ENCODE measurements at regions not wholly inside any gene's neighbourhood (a gene's known extent, or its start where the extent isn't known, plus 50 kb on each side); places are given as distances from the start of the nearest gene placed in this dataset.
A peak's percentile ranks its signal among the peaks of the same experiment; 100 is the strongest.

DNA sequence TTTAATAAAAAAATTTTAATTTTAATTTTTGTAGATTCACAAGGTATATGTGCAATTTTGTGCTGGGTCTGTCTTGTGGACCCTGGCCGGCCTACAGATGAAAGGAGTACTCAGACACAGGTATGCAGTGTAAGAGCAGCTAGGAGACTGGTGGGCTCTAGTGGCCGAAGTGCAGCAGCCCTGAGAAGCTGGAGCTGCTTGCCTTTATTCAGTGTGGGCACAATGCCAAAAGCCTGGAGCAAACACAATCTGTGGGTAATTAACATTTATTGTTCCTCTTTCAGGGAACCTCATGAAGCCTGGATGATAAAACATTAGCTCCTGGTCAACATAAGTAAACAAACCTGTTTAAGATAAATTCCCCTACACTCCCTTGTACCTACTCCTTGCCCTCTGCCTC lies 135.7 kb upstream of the SEL1L start:
- no peak for DNase-seq (ENCODE audit: low read depth)

DNA sequence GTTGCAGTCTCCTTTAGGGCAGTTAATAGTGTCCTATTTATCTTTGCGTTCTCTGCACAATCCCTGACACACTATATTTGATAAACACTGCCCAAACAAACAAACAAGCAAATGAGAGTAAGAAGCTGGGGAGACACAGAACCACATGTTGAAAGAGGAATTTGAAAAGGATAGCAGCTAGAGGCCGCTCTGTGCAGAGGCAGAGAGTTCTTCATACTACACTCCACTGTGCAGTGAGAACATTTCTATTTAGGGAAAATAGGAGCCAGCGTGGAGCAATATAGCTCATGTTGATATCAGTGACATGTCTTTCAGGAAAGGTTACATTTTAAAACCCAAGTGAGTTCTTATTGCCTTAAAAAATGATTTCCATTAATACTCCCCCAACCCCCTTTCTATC lies 140.3 kb upstream of the SEL1L start:
- DNase-seq (ENCODE audit: low read depth), result no peak

DNA sequence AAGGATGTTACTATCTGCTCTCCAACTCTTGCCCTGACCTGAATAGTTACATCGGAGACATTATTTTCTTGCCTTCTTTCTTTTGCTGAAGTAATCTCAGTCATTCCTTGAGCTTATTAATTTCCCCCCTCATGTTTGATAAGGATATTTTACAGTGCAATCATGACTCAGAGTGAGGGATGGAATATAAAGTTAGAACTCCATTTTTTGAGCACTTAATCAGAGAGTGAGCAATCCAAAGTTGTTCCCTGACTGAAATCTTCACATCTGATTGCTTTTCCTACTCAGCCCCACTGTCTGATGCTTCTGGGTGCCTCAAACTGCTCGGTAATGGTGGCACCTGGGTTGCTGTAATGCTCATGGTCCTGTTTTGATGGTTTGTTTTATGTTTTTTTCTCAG lies 142.7 kb upstream of the SEL1L start:
- no peak for DNase-seq (ENCODE audit: low read depth)

DNA sequence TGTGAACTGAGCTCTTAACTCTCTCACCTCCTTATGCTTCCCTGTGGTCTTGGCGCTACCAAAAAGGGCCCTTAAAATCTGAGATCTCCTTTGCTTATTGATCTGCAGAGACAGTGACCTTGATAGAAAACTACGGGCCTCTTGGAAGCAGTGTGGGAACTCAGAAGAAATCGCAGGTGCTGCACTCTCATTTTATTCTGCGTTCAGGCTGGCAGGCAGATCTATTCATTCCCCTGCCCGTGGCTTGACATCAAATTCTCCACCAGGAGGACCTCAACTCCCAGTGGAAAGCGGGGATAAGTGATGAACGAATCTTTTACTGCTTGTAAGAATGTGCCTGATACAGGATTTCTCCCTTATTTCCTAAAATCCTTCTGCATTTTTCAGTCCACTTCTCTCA lies 143.2 kb upstream of the SEL1L start:
- DNase-seq (ENCODE audit: low read depth), result no peak

DNA sequence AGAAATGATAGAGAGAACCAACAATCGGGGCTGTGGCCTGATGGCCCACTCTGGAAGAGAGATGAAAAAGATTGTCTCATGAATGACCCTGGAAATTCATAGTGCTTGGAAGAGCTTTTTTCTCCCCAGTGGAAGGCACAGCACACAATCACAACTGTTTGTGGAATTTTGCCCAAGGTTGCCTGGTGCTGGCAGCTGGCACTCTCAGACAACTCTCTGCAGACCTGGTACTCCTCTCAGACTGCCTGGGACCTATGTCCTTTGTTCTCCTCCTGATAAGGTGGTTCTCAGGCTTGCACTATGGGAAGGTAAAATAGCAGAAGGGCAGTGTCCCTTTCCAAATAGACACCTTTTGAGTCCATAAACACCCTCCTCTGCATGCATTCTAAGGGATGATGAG lies 144.1 kb upstream of the SEL1L start:
- DNase-seq (ENCODE audit: low read depth), result no peak

DNA sequence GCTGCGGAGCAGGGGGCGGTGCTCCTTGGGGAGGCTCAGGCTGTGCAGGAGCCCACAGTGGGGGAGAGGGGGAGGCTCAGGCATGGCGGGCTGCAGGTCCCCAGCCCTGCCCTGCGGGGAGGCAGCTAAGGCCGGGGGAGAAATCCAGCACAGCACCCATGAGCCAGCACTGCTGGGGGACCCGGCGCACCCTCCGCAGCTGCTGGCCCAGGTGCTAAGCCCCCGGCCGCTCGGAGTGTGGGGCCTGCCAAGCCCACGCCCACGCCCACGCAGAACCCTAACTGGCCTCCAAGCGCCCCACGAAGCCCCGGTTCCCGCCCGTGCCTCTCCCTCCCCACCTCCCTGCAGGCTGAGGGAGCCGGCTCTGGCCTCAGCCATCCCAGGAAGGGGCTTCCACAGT lies 145.6 kb upstream of the SEL1L start:
- DNase-seq (ENCODE audit: low read depth), result no peak

DNA sequence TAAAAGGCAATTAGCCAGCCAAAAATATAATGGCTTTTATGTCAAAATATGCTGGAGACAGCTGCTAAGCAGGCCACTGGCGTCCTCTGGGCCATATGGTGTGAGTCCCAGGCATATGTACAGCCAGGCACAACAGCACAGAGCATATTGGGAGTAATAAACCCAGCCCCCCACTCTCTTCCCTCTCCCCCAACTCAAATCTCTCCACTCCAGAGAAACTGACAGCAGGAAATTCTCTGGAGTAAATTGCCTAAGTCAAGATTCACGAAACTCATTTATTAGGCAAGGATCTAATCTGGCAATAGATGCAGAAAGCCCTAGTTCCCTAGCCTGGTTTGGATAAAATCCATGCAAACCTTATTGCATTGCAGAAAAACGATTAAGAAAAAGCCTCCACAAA lies 147.9 kb upstream of the SEL1L start:
- DNase-seq (ENCODE audit: low read depth), result no peak

DNA sequence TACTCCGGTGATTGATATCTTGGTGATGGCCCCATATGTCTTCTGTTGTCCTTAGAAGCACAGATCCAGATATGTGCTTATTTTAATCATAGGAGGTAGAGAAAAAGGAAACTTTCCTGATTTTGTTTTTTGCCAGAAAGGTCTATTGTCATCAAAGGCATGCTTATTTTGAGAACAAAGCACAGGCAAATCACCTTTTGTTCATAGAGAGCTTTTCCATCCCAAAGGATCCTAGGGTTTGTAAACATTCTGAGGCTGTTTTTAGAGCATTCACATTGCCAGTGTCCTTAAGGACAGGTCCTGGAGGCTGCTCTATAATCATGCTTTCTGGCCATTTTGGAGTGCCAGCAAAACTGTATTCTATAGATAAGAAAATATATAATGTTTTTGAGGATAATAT lies 148.5 kb upstream of the SEL1L start:
- DNase-seq (ENCODE audit: low read depth), result no peak

DNA sequence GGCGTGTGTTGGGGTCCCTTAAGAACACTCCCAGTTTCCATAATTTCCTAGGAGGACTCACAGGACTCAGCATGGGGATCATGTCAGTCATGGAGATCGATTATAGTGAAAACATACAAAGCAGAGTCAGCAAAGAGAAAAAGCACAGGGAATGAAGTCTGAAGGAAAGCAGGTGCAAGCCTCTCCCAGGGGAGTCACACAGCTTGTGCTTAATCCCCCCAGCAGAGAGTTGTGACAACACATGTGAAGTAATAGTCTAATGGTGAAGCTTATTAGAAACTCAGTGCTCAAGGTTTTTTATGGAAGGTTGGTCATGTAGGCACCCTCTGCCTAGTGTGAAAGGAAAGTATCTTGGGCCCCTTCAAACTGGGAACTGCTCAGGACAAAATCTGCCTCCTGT lies 149.0 kb upstream of the SEL1L start:
- DNase-seq (ENCODE audit: low read depth), result no peak

DNA sequence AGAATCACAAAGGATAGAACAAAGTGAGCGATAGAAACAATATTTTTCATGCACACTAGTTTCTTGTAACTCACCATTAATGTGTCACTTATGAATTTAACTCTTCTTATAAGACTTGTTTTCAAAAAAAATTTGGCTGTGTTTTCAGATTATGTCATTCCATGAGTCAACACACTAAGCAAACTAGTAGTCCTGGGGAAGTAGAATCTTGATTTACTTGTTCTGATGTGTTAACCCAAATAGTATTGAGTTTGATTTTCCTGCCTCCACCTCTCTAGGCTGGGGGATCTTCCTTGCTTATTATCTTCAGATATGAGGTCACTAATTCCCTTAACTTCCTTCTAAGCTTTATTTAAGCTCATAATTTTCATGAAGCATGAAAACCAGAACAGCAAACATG lies 151.0 kb upstream of the SEL1L start:
- no peak for DNase-seq (ENCODE audit: low read depth)

DNA sequence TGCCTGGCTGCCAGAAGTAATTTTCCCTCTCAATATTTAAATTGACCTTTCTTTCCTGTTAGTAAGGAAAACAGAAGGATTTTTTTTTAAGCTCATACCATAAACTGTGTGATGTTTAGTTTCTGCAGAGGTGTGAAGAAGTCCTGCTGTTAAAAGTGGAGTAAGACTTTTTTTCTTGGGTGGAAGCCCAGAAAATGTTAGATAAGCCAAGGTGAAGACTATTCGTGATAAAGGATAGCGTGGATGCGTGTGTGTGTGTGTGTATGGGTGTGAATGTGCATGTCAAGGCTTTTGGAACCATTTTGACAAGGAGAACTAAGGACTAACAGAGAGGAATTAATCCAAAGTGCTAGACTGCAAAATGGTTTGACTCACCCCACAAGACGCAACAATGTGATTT lies 152.9 kb upstream of the SEL1L start:
- no peak for DNase-seq (ENCODE audit: low read depth)

DNA sequence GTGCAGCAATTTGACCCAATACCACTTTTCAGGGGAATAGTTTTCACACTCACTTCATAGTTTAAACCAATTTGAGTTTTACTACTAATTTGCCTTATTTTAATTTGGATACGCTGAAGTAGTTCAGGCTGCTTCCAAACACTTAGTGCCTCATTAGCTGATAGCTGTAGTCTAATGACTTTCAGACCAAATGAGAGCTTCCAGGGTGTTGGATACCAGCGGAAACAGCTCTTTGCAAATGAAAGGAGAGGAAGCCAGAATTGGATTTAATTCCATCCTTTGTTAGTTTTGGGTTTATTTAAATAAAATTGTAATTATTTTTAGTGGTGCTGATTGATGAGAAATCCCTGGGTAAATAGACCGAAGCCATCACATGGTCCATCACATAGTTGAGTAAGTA lies 158.3 kb upstream of the SEL1L start:
- no peak for DNase-seq (ENCODE audit: low read depth)

DNA sequence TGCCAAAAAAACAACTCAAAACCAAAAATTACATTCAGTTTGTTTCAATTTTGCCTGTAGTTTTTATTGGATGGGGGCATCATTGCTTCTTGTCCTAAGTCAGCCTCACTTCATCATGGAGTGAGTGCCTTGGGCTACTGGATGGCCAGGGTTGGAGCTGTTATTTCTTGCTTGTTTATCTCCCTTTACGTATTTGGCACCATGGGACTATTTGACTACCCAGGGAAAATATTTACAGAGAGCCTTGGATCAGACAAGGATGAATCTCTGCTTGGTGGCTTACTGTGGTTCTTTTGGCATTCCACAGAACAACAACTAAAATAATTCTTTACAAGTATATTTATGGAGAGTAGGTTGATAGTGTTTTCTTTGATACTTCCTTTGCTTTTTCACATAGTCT lies 160.8 kb upstream of the SEL1L start:
- DNase-seq (ENCODE audit: low read depth), result no peak

DNA sequence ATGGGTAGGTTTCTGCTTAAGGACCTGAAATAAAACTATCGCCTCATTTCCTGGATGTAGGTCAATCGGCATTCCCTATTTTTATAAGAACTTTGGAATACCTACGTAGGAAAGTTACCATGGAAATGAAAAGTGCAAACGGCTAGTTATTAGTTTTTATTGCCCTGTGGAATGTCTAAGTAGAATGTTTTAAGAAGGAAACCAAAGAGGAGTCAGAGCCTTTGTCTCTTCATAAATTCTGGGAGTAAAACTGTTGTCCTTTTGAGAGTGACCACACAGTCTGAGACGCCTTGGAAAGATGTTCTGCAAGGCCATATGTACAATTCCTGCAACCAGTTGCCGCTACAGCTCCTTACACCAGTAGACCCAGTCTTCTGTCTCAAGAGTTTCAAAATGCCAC lies 176.0 kb upstream of the SEL1L start:
- no peak for DNase-seq (ENCODE audit: low read depth)

DNA sequence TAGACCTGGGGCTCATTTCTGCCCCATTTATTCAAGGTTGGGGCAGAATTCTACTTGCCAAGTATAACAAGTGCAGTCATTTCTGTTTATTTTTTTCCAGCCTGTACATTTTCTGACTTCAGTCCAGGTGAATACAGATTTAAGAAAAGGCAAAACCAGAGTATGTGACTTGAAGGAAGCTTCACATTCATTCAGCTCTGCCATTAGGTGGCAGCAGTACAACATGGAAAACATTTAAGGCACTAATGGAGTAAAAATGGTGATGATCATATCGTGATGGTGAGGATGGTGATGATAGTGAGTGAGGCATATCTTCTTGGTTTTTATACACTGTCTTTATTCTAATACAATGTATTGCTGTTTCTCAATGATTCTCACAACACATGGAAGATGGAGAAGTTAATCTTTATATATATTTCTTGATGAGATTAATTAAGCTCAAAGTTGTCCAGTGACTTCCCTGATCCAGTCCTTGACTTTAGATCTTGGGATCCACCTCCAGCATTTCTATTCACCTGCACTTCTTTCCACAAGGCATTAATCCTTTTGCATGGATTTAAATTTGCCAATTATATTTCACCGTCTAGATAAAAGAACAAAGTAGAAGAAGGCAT lies 176.7 kb upstream of the SEL1L start:
- DNase-seq (ENCODE audit: low read depth), result peak; percentile 36

DNA sequence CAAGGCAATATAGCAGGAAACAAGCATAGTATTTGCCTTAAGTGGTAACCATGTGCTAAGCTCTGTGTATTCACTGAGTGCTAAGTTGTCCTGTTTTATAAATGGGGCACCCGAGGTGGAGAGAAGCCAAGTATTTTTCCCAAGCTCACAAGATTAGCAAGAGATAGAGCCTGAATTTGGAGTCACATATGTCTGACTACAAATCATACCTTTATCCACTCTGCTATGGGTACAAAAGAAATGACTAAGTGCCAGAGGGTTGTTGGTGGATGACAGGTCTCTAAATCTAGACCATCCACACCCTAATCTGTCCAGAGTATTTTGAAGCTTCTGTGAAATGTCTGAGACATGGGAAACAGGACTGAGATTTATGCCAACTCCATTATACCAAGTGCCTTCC lies 182.1 kb upstream of the SEL1L start:
- DNase-seq (ENCODE audit: low read depth), result no peak

DNA sequence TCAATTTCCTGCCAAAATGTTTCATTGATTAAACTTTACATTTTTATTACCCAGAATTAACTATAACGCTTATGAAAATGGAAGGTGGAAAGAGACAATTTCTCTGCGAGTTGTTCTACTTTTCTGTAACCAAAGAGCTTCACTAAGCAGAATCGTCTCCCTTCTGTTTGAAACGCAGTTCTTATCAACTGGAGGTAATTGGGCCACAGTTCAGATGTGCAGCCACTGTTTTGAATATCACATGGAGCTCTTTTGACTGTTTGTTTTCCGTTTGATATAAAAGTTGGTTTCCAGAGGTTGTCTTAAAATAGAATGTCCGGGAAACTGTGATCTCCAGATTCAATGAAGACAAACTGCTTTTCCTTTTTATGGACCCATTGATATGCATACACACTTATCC lies 183.3 kb upstream of the SEL1L start:
- DNase-seq (ENCODE audit: low read depth), result no peak

DNA sequence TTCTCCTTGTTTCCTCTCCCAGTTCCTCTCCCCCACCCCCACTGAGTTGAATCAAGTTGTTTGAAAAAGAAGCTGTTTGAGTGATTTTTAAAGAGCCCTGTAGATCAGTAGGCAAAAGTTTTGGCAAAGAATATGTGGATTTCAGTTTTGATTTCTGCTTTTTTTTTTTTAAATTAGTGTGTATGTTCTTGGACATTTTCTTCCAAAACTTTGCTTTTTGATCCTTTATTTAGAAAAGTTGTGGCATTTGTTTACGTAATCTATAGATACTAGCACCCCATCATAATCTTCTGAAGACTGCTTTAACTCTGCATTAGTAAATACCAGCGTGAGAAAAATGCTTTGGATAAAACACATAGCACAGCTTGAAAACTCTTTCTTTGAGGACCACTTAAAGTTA lies 190.3 kb upstream of the SEL1L start:
- no peak for DNase-seq (ENCODE audit: low read depth)

DNA sequence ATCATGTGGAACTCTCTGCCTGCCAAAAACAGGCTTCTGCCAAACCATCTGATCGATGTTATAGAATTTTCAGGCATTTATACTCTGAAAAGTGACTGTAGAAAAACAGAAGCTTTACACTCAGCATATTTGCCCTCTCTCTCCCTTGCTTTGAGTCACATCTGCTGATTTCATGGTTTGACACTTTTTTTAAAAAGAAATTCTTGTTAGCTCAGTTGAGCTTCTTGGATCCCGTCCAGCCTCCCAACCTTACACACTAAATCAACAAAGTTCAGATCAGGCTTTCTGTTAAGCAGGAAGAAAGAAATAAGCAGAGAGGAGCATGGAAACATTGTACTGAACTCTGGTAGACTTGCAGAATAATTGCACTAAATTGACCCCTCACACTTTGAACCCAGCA lies 193.6 kb upstream of the SEL1L start:
- peak; percentile 2 for DNase-seq (ENCODE audit: low read depth)

DNA sequence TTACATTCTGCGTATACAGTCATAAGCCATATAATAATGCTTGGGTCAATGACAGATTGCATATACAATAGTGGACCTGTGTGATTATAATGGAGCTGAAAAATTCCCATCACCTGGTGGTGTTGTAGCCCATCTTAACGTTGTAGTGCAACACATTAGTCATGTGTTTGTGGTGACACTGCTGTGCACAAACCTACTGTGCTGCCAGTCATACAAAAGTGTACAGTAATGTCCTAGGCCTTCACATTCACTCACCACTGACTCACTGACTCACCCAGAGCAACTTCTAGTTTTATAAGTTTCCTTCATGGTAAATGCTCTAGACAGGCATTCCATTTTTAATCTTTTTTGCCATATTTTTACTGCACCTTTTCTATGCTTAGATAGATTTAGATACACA lies 194.8 kb upstream of the SEL1L start:
- DNase-seq (ENCODE audit: low read depth), result no peak

DNA sequence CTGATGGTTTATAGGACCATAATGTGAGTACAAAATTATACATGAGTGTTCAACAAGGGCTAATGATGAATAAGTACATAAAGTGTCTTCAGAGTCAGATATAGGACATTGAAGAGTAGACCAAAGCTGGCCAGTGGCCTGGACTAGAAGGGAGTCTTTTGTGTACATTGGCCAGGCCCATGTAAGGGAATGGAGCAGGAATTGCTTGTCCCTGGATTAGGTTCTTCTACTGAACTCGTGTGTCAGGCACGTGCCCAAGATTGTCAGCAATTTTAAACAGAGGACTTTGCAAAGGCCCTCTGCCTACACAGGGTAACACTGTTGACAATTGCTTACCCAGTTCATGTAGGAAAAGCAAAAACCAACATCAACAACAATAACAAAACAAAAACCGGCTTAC lies 196.0 kb upstream of the SEL1L start:
- DNase-seq (ENCODE audit: low read depth), result no peak

DNA sequence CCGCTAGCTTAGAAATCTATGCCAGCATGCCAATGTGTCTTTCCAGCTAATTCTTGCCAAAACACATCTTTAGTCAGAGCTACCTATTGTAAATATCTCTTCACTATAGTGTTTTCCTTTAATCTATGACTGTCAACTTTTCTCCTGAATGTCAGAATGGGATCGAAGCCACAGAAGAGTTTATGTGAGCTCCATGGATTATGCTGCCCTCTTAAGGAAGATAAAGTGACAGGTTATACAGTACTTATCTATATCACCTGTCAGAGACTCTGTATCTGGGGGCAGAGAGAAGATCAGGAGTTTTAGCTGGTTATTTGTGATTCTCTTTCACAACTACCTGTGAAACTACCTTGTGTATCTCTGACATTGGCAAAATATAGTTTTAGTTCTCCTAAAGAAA lies 204.3 kb upstream of the SEL1L start:
- no peak for DNase-seq (ENCODE audit: low read depth)

DNA sequence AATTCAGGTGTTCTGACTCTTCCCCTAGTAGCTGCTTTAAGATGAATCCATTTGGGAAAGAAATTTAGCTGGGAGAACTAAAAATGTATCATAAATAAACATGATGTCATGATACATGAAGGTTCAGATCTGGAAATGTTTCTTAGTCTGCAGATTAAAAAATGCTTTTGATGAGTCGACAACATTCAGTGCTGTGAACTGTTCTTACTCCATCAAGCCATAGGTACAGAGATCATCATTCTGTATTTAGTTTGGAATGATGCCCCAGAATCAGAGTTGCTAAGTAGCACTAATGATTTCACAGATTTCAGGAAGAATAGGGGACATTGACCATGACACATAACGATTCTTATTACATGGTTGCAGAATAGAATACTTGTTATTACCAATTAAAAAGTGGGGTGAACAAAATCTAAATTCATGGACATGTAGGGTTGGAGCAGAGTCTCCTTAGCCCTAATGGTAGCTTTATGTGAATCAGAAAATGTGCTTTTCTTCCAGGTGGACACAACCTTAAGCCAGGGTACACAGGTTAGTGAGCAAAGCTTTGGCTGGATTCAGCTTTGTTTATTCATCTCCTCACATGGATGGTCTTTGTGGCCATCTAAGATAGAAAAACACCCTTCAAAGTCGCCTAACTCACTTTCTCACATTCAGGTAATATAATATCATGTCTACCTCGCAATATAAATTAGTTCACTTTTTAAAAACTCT lies 205.4 kb upstream of the SEL1L start:
- no peak for DNase-seq (ENCODE audit: low read depth)

DNA sequence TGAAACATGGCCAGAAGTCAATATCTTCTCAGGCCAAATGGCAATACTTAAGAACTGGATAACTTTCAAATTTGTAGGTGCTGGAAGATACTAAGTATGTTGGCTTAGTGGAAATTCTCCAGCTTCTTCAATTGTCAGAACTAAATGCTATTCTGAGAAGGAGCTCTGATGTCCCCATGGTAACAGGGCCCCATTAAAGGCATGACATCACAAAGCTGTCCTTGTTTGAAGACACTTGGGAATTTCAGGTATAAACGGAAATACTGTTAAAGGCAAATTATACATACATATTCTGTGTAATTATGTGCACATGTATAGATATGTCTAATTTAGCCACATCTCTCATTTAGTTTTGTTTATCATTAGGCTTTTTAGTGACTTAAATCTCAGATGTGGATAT lies 210.0 kb upstream of the SEL1L start:
- DNase-seq (ENCODE audit: low read depth), result no peak

Data from iris pigment epithelial cell (primary cell).